Fibroblast of lung (primary cell): ENCODE measurements at regions not wholly inside any gene's neighbourhood (a gene's known extent, or its start where the extent isn't known, plus 50 kb on each side); places are given as distances from the start of the nearest gene placed in this dataset.
A peak's percentile ranks its signal among the peaks of the same experiment; 100 is the strongest.

ENCODE experiments used
- DNase-seq, 2 donors: peaks; one replicate each; pipeline versions ENCODE4 v3.0.0 to v3.0.0-alpha.2; 2010; ENCODE audit warnings: low read depth in 2 of 2
- H2AFZ ChIP-seq: 2 replicates; pipeline ENCODE4 v1.5.1; 2012; ENCODE audit warnings: low read length, control low read depth, inconsistent platforms
- H3K27ac ChIP-seq: 2 replicates; pipeline ENCODE4 v1.5.1; 2011; ENCODE audit warnings: low read length, control low read depth; ENCODE audit not compliant: insufficient read depth
- H3K27me3 ChIP-seq: 2 replicates; pipeline ENCODE4 v1.5.1; 2011; ENCODE audit warnings: mild to moderate bottlenecking, low read length; ENCODE audit not compliant: control insufficient read depth, insufficient read depth
- H3K36me3 ChIP-seq: 2 replicates; pipeline ENCODE4 v1.5.1; 2011; ENCODE audit warnings: low read length; ENCODE audit not compliant: control insufficient read depth, insufficient read depth
- H3K4me1 ChIP-seq: 2 replicates; pipeline ENCODE4 v1.5.1; 2011; ENCODE audit warnings: low read length; ENCODE audit not compliant: control insufficient read depth, insufficient read depth; ENCODE audit errors: extremely low read depth
- H3K4me2 ChIP-seq: 2 replicates; pipeline ENCODE4 v1.5.1; 2011; ENCODE audit warnings: low read length, control low read depth; ENCODE audit not compliant: insufficient read depth; ENCODE audit errors: extremely low read depth
- H3K4me3 ChIP-seq, 4 experiments: fragments of 200-600 bp in 1 of 4; sonication (generic) in 1 of 4; replicated peaks in 1 of 4; 2 replicates each; pipeline ENCODE4 v1.5.1; 2011 to 2016; ENCODE audit warnings: low read length in 4 of 4, low read depth in 3 of 4, mild to moderate bottlenecking in 3 of 4, control low read depth in 2 of 4, inconsistent platforms in 1 of 4, mixed read lengths in 1 of 4; ENCODE audit not compliant: insufficient read depth in 1 of 4; ENCODE audit errors: control extremely low read depth in 1 of 4
- H3K79me2 ChIP-seq: 2 replicates; pipeline ENCODE4 v1.5.1; 2012; ENCODE audit warnings: mild to moderate bottlenecking, low read length, inconsistent platforms; ENCODE audit not compliant: control insufficient read depth, insufficient read depth
- H3K9ac ChIP-seq: 2 replicates; pipeline ENCODE4 v1.5.1; 2011; ENCODE audit warnings: mild to moderate bottlenecking, low read length, control low read depth; ENCODE audit not compliant: insufficient read depth
- H3K9me3 ChIP-seq: 2 replicates; pipeline ENCODE4 v1.5.1; 2012; ENCODE audit warnings: low read depth, low read length; ENCODE audit not compliant: control insufficient read depth, insufficient read depth
- H4K20me1 ChIP-seq: 2 replicates; pipeline ENCODE4 v1.5.1; 2011; ENCODE audit warnings: low read length; ENCODE audit not compliant: control insufficient read depth, insufficient read depth; ENCODE audit errors: extremely low read depth
- EZH2 ChIP-seq: IDR thresholded peaks from 2 replicates; pipeline ENCODE4 v1.5.1; 2012; ENCODE audit warnings: low read length, control low read depth, mild to moderate bottlenecking; ENCODE audit errors: missing control alignments
- TF ChIP-seq, protein P1 (sequence below), 2 donors: IDR thresholded peaks in 1 of 2; conservative IDR thresholded peaks in 1 of 2; 1 replicate in 1 of 2; 2 replicates in 1 of 2; pipeline ENCODE4 v1.5.1; 2011 to 2012; ENCODE audit warnings: low read length in 2 of 2, control low read depth in 1 of 2, inconsistent platforms in 1 of 2, low read depth in 1 of 2, mild to moderate bottlenecking in 1 of 2

DNA sequence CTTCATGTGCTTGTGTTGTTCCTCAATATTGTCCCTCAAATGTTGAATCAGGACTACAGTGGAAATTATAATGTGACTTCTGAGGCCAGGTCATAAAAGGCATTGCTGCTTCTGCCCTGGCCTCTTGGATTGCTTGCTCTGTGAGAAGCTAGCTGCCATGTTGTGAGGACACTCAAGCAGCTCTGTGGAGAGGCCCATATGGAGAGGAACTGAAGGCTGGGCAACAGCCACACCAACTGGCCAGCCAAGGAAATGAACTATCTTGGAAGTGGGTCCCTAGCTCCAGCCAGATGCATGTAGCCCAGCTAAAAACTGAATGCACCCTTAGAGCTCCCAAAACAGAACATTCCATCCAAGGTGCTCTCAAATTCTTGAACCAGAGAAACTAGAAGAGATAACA, 282.6 kb downstream of the BMP7 start:
- Histone ChIP-seq H3K4me2 (no peak overlapping the region), H3K27me3 (no peaks in the 10 kb centered on the region)

DNA sequence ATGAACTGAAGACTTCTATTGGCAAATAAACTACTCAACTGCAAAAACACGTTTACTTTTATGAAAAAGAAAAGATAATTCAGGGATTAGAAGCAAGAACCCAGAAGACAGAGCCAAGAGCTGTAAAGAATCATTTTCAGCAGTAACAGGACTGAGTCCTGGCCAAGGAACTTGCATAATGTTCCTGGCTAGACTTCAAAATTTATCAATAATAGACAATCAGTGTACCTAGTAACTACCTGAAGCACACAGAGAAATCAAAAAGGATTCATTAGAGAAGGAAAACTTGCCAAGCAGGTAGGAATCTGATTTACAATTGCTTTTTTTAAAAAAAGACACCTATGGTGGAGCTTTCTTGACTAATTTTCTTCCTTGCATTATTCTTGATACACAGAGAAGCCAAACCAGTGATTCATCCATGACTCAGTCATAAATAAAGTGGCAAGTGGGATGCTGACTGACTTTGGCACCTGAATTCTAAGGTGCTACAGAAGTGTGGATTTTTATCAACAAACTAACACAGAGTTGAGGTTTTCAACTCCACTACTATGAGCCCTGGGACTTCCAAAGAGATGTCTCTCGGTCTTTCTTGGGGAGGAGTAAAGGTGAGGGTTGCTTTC, 281.3 kb downstream of the BMP7 start:
- no peaks in the 10 kb centered on the region for H3K4me1 ChIP-seq
- no peak overlapping the region for H3K27ac ChIP-seq
- peak in 1 of 2 donors; percentile 28 for DNase-seq
- H3K79me2 ChIP-seq = no peaks in the 10 kb centered on the region
- H3K4me2 ChIP-seq = no peak overlapping the region
- H3K9me3 ChIP-seq = no peaks in the 10 kb centered on the region
- H3K36me3 ChIP-seq = no peaks in the 10 kb centered on the region
- H3K9ac ChIP-seq = no peak overlapping the region
- no peaks in the 10 kb centered on the region for H3K27me3 ChIP-seq
- H3K4me3 ChIP-seq = no peak overlapping the region
- no peaks in the 10 kb centered on the region for H4K20me1 ChIP-seq
- no peak for TF ChIP-seq EZH2
- TF ChIP-seq, protein P1, sequence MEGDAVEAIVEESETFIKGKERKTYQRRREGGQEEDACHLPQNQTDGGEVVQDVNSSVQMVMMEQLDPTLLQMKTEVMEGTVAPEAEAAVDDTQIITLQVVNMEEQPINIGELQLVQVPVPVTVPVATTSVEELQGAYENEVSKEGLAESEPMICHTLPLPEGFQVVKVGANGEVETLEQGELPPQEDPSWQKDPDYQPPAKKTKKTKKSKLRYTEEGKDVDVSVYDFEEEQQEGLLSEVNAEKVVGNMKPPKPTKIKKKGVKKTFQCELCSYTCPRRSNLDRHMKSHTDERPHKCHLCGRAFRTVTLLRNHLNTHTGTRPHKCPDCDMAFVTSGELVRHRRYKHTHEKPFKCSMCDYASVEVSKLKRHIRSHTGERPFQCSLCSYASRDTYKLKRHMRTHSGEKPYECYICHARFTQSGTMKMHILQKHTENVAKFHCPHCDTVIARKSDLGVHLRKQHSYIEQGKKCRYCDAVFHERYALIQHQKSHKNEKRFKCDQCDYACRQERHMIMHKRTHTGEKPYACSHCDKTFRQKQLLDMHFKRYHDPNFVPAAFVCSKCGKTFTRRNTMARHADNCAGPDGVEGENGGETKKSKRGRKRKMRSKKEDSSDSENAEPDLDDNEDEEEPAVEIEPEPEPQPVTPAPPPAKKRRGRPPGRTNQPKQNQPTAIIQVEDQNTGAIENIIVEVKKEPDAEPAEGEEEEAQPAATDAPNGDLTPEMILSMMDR (conservative IDR thresholded peaks at IDR 0.05 in 1 of 2, IDR thresholded peaks at IDR 0.05 in 1 of 2; ENCODE audit: low read depth in 1 of 2, low read length in 2 of 2) = no peak
- no peak overlapping the region for H2AFZ ChIP-seq

More for the DNA sequence above, 282.6 kb downstream of the BMP7 start:
- no peak overlapping the region for H3K9ac ChIP-seq
- H3K36me3 ChIP-seq = no peaks in the 10 kb centered on the region
- no peaks in the 10 kb centered on the region for H3K79me2 ChIP-seq
- H3K9me3 ChIP-seq = no peaks in the 10 kb centered on the region
- H3K4me3 ChIP-seq = no peak overlapping the region
- no peak overlapping the region for H2AFZ ChIP-seq
- no peak for DNase-seq
- no peaks in the 10 kb centered on the region for H3K4me1 ChIP-seq
- H3K27ac ChIP-seq = no peak overlapping the region
- TF ChIP-seq, protein P1 (conservative IDR thresholded peaks at IDR 0.05 in 1 of 2, IDR thresholded peaks at IDR 0.05 in 1 of 2; ENCODE audit: low read depth in 1 of 2, low read length in 2 of 2) = no peak
- no peak for TF ChIP-seq EZH2
- no peaks in the 10 kb centered on the region for H4K20me1 ChIP-seq

GRCh38 chr20:56986476-56986875, 280.0 kb downstream of the BMP7 start:
- Histone ChIP-seq H2AFZ (no peak overlapping the region), H3K79me2 (no peaks in the 10 kb centered on the region), H3K36me3 (no peaks in the 10 kb centered on the region), H3K4me2 (no peak overlapping the region), H3K9ac (no peak overlapping the region), H3K27me3 (no peaks in the 10 kb centered on the region), H4K20me1 (no peaks in the 10 kb centered on the region), H3K27ac (no peak overlapping the region), H3K4me3 (no peak overlapping the region), H3K4me1 (no peaks in the 10 kb centered on the region), H3K9me3 (no peaks in the 10 kb centered on the region)
- no peak for TF ChIP-seq EZH2
- TF ChIP-seq, protein P1 (conservative IDR thresholded peaks at IDR 0.05 in 1 of 2, IDR thresholded peaks at IDR 0.05 in 1 of 2; ENCODE audit: low read depth in 1 of 2, low read length in 2 of 2) = no peak
- no peak for DNase-seq
